HG02885 (cell line): ENCODE measurements at regions not wholly inside any gene's neighbourhood (a gene's known extent, or its start where the extent isn't known, plus 50 kb on each side); places are given as distances from the start of the nearest gene placed in this dataset.
"Not testable (repeated sequence)": the region's sequence is repeated elsewhere in the genome, so short reads cannot be mapped to it uniquely, and the experiment has no call there.

ENCODE experiments used
- ATAC-seq: cut with Tn5 transposase; IDR thresholded peaks from one replicate; pipeline ENCODE4 v1.9.1; 2021; ENCODE audit warnings: mild to moderate bottlenecking; ENCODE audit not compliant: unreplicated experiment, poor library complexity

- ATAC-seq, result no peak
Measured at GRCh38 chr2:43075811-43076585, 150.4 kb downstream of the ZFP36L2 start.

GRCh38 chr2:43075054-43075593 is 151.3 kb downstream of the ZFP36L2 start:
- ATAC-seq, result no peak

- no peak for ATAC-seq
Measured at GRCh38 chr2:43074592-43075053, 151.8 kb downstream of the ZFP36L2 start.

- no peak for ATAC-seq
Measured at GRCh38 chr2:43074052-43074451, 152.4 kb downstream of the ZFP36L2 start.

GRCh38 chr2:43073401-43073825 is 153.0 kb downstream of the ZFP36L2 start:
- ATAC-seq, result no peak

DNA sequence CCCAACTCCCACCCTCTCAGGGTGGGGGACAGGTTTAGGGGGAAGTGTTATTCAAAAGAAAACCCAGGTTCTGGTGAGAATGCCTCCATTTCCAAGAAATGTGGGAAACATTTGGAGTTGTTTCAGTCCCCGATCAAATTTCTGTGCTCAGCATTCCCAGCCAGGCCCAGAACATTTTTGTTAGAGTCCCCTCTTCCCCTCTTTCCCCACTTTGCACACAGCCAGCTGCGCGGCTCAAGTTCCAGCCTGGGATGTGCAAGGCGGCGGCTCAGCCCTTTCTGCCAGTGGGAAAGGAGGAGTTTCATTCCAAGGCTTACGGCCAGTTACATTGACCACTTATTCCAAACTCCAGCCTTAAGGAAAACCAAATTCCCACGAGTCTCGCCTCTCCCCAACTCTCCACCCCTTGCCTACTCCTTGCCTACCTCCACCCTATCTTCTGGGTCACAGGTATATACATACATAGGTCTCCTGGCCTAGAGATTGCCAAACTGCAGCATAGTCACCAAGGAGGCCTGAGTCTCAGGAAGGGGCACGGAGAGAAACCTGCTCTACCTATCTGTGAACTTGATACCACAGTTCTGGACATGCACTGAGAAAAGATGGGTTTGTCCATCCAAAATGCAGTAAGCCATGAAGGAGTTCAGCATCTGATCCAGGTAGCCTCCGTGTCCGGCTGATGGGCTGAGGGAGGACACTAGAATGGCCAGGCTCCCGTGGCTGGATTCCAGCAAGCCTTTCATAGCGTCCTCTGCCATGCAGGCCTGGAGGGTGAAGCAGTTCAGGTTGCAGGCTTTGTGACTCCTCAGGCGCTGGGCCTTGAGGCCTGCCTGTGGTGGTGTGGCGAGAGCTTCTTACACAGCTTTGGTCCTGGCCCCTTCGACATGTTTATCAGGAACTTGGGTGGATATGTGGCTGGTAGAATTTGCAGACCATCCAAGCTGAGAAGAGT is 154.5 kb downstream of the ZFP36L2 start:
- ATAC-seq, result no peak

- ATAC-seq, result no peak
Measured at GRCh38 chr2:43070676-43071502, 155.5 kb downstream of the ZFP36L2 start.

GRCh38 chr2:43070030-43070429 is 156.4 kb downstream of the ZFP36L2 start:
- no peak for ATAC-seq

GRCh38 chr2:43068631-43069517 is 157.5 kb downstream of the ZFP36L2 start:
- ATAC-seq, result no peak

- ATAC-seq, result no peak
Measured at GRCh38 chr2:43068041-43068533, 158.3 kb downstream of the ZFP36L2 start.

DNA sequence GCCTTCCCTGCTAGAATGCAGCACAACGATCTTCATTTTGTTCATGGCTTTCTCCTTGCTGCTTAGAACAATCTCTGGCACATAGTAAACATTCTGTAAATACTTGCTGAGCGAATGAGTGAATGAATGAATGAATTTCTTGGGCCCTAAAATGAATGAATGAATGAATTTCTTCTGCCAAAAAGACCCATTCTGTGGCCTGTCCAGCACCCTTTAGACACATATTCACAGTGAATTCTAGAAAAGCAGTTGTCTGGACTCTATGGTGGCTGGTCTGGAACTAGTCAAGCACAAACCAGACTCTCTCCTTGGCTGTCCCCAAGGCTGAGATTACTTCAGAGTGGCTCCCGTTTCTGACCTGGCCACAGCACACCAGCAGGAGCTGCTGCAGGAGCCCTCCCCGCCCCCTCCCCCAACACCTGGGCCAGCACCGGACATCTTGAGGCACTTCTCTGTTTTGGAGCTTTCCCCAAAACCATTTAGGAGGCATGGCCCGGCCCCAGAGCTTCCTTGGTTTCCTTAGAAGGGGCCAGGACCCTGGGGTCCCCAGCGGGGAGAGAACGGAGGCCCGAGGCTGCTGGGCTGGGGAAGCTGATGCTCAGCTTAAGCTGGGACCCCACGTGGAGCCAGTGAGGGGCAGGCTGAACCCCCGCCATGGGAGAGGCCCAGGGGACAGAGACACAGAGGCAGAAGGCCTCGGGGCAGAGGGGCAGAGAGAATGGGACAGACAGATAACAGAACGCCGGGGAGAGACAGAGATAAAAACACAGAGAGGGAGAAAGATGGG is 159.0 kb downstream of the ZFP36L2 start:
- no peak for ATAC-seq

- not testable (repeated sequence) for ATAC-seq
Measured at GRCh38 chr2:43066541-43067253, 159.7 kb downstream of the ZFP36L2 start.

DNA sequence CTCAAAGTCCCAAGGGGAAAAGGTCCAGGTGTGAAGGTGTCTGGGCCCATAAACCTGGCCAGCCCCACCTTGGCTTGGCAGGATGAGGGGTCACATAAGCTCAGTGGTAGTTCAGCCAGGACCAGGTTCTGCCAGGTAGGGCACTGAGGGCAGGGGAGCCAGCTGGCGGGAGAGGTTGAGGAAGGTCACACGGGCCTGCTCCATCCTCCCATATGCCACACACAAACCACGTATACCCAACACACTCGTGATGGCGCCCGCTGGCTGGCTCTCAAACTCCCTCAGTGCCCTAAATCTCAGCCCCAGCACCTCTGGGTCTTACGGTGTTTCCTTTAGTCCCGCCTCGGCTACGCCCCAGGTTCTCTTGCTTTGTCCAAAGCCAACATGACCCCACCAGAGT is 160.5 kb downstream of the ZFP36L2 start:
- no peak for ATAC-seq

DNA sequence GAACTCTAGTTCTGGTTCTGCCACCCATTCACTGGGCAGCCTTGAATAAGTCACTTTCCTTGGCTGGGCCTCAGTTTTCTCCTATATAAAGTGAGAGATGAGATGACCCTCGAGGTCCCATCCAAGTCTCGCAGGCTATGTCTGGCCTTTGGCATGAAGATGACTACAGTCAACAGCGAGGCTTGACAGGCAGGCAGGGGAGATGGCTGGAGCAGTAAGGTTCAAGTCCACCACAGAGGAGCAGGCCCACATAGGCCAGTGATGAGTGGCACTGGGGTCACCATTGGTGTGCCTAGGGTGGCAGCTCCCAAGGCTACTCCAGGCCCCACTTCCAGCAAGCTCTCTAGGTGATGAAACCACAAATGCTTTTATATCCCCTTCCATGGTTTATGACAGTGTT is 161.4 kb downstream of the ZFP36L2 start:
- no peak for ATAC-seq

DNA sequence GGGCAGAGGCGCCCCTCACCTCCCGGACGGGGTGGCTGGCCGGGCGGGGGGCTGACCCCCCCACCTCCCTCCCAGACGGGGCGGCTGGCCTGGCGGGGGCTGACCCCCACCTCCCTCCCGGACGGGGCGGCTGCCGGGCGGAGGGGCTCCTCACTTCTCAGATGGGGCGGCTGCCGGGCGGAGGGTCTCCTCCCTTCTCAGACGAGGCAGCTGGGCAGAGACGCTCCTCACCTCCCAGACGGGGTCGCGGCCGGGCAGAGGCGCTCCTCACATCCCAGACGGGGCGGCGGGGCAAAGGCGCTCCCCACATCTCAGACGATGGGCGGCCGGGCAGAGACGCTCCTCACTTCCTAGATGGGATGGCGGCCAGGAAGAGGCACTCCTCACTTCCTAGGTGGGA is 163.3 kb downstream of the ZFP36L2 start:
- not testable (repeated sequence) for ATAC-seq

GRCh38 chr2:43062058-43062457 is 164.3 kb downstream of the ZFP36L2 start:
- no peak for ATAC-seq

GRCh38 chr2:43060390-43061016 is 165.9 kb downstream of the ZFP36L2 start:
- ATAC-seq, result no peak
